ENCODE measurements at regions not wholly inside any gene's neighbourhood (a gene's known extent, or its start where the extent isn't known, plus 50 kb on each side); places are given as distances from the start of the nearest gene placed in this dataset.

GRCh38 chr6:84280030-84280429 lies 52.6 kb upstream of the CEP162 start:
- Histone ChIP-seq H3K4me1 (ENCODE audit: control insufficient read depth in 2 of 2, insufficient read depth in 2 of 2, low read length in 2 of 2) (no peaks in the 10 kb centered on the region), H3K9me3 (ENCODE audit: control insufficient read depth in 2 of 2, insufficient read depth in 1 of 2, low read length in 1 of 2) (no peaks in the 10 kb centered on the region), H3K27me3 (ENCODE audit: control insufficient read depth in 2 of 2, insufficient read depth in 1 of 2, low read length in 1 of 2) (no peaks in the 10 kb centered on the region), H3K36me3 (ENCODE audit: control insufficient read depth in 2 of 2, insufficient read depth in 2 of 2, low read length in 1 of 2) (no peaks in the 10 kb centered on the region), H3K27ac (ENCODE audit: low read depth in 1 of 2, low read length in 1 of 2) (no peak overlapping the region), H3K4me3 (ENCODE audit: low read length in 2 of 2) (no peak overlapping the region)
- DNase-seq (ENCODE audit: low read depth in 6 of 9, low spot score in 9 of 9) = no peak

- Histone ChIP-seq H3K4me1 (ENCODE audit: control insufficient read depth in 2 of 2, insufficient read depth in 2 of 2, low read length in 2 of 2) (no peaks in the 10 kb centered on the region), H3K36me3 (ENCODE audit: control insufficient read depth in 2 of 2, insufficient read depth in 2 of 2, low read length in 1 of 2) (no peaks in the 10 kb centered on the region), H3K27me3 (ENCODE audit: control insufficient read depth in 2 of 2, insufficient read depth in 1 of 2, low read length in 1 of 2) (no peaks in the 10 kb centered on the region), H3K27ac (ENCODE audit: low read depth in 1 of 2, low read length in 1 of 2) (no peak overlapping the region), H3K9me3 (ENCODE audit: control insufficient read depth in 2 of 2, insufficient read depth in 1 of 2, low read length in 1 of 2) (no peaks in the 10 kb centered on the region), H3K4me3 (ENCODE audit: low read length in 2 of 2) (no peak overlapping the region)
- WGBS = 80% methylated on average over 6 of the region's 6 CpGs
- no peak for DNase-seq (ENCODE audit: low read depth in 6 of 9, low spot score in 9 of 9)
Observed at GRCh38 chr6:84278321-84278998, 51.0 kb upstream of the CEP162 start.
